Inflammatory macrophage treated with lipopolysaccharide for 1 hour (primary cell): ENCODE measurements at regions not wholly inside any gene's neighbourhood (a gene's known extent, or its start where the extent isn't known, plus 50 kb on each side); places are given as distances from the start of the nearest gene placed in this dataset.

Source experiments
- DNase-seq, 2 donors: peaks; one replicate each; pipeline ENCODE4 v3.0.0-alpha.2; 2020 to 2022

- DNase-seq, result no peak
Observed at GRCh38 chr3:35849496-35849895, 210.2 kb downstream of the ARPP21 start.

GRCh38 chr3:35849963-35850362 lies 210.6 kb downstream of the ARPP21 start:
- DNase-seq, result no peak

- DNase-seq, result no peak
Observed at GRCh38 chr3:35857004-35857403, 217.7 kb downstream of the ARPP21 start.

DNA sequence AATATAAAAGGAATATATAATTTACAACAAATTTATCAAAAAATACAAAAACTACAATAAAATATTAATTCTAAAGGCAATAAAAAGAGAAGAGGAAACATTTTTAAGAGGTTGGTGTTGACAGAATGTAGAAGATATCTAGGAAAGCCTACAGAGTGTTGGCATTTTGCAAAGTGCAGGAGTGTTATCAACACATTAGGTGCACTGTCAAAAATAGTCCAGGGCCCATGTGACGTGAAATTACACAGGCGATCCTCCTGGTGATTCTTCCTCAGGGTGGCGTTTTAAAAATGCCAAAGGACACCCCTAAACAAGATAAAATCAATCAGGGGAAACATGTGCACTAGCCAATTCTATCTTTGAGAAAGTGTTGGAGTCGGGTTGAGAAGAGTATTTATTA lies 222.7 kb downstream of the ARPP21 start:
- DNase-seq, result no peak

- DNase-seq, result no peak
Observed at GRCh38 chr3:35864871-35865270, 225.5 kb downstream of the ARPP21 start.

- no peak for DNase-seq
Observed at GRCh38 chr3:35867791-35868190, 228.5 kb downstream of the ARPP21 start.

- no peak for DNase-seq
Observed at GRCh38 chr3:35871009-35871408, 231.7 kb downstream of the ARPP21 start.

DNA sequence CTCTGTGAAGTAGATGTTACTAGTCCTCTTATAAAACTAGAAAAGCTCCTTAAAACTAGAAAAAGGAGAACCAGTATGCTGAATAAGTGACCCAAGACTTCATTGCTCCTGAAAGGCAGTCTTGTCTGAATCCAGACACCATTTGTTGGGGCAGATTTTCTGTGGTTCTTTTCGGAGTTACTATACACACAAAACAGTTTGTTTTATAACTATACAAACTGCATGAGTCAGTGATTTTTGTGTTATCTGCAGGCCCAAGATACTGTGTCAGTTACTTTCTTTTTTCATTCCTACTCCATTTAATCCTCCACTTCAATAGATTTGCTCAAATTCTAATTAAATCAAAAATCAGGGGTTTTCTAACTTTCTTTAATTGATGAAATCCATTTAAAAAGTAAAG lies 244.6 kb downstream of the ARPP21 start:
- DNase-seq, result no peak

DNA sequence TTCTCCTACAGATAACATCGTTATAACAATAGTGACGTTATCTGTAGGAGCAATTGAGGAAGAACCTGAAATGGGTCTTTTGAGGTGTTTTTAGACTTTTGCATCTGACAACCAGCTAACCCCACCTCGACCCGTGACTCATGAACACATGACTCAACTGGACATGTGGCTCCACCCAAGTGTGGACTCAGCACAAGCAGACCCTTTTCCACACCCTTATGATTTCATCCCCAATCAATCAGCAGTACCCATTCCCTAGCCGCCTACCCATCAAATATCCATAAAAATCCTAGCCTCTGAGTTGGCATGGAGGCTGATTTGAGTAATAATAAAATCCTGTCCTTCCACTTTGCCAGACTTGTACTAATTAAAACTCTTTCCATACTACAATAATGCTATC lies 255.4 kb downstream of the ARPP21 start:
- DNase-seq, result peak in 1 of 2 donors; percentile 1

- DNase-seq, result no peak
Observed at GRCh38 chr3:35899245-35899644, 259.9 kb downstream of the ARPP21 start.

GRCh38 chr3:35900079-35900478 lies 260.8 kb downstream of the ARPP21 start:
- no peak for DNase-seq

DNA sequence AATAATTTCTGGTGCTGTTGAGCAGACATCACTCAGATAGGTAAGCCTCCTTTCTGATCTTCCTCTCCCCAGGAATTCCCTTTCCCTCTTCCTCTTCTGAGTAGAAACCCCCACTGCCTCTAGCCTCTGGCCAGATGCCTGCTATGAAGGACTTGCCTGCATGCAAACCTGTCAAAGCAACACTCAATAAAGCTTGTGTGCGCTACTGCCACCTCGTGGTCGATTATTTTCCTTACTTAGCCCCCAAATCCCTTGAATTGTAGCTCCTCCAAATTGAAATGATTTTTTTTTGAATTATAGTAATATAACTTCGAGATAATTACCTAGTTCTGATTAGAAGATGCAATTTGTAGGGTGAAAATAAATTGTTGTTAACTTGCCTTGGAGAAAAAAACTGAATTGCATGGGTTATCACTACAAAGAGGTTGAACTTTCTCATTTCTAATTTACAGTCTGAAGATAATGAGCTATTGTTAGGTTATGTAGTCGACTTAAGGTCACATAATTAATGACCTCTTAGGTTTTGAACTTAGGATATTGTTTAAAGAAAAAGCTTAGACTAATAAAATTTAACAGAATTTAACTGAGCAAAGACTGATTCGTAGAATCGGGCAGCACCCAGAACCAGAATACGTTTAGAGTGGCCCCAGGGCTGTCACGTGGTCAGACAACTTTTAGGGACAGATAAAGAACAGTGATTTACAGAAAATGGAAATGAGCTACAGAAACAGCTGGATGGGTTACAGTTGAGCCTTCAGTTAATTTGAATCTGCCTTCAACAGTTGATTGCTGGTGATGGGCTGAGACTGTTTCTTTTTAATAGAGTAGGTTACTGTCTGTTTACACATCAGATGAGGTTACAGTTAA lies 269.3 kb downstream of the ARPP21 start:
- peak; percentile 15 to 87 for DNase-seq

DNA sequence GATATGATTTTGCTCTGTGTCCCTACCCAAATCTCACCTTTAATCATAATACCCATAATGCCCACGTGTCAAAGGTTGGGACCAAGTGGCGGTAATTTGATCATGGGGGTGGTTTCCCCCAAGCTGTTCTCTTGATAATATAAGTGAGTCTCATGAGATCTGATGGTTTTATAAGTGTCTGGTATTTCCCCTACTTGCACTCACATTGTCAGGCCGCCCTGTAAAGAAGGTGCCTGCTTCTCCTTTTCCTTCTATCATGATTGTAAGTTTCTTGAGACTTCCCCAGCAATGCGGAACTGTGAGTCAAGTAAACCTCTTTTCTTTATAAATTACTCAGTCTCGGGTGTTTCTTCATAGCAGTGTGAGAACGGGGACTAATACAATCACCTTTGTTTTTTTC lies 279.8 kb downstream of the ARPP21 start:
- no peak for DNase-seq

DNA sequence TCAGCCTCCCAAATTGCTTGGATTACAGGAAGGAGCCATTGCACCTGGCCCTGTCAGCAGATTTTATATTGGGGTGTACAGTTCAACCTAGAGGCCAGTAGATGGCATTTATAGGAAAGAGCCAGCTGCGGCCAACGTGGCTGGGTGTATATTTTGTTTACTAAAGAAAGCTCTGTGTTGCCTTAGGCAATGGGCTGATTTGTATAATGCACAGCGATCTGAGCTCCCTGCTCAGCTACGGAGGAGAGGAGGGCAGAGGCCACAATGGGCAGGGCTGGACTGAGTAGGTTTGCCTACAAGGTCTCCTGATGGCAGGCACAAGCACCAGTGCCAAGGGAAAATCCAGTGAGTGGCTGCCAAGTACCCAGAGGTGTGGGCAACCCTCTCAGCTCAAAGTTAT lies 282.4 kb downstream of the ARPP21 start:
- no peak for DNase-seq

DNA sequence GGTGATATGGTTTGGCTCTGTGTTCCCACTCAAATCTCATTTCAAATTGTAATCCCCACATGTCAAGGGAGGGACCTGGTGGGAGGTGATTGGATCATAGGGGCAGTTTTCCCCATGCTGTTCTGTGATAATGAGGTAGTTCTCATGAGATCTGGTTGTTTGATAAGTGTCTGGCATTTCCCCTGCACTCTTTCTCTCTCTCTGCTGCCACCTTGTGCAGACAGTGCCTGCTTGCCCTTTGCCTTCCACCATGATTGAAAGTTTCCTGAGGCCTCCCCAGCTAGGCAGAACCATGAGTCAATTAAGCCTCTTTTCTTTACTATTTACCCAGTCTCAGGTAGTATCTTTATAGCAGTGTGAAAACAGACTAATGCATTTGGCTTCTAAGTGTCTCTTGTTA lies 284.7 kb downstream of the ARPP21 start:
- peak in 1 of 2 donors; percentile 51 for DNase-seq

DNA sequence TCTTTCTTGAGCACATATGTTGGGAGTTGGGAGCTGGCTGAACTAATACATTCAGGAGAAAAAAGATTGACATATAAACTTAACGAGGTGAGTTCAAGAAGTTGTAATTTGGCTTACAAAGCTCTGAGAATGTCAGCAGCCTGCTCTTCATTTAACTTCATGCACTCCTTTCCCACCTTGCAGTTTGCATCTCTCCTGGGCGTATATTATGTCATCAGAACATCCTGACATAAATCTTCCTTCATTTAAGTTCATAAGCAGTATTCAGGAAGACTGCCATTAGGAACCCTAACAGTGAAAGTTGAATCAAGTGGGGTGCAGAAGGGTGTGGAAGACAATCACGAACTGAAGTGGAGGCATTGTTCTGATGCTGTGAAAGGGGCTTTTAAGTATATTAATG lies 288.1 kb downstream of the ARPP21 start:
- no peak for DNase-seq

GRCh38 chr3:35929158-35929557 lies 289.8 kb downstream of the ARPP21 start:
- no peak for DNase-seq

GRCh38 chr3:35931867-35932266 lies 292.5 kb downstream of the ARPP21 start:
- DNase-seq, result no peak

GRCh38 chr3:35932995-35933394 lies 293.7 kb downstream of the ARPP21 start:
- peak; percentile 21 to 31 for DNase-seq

DNA sequence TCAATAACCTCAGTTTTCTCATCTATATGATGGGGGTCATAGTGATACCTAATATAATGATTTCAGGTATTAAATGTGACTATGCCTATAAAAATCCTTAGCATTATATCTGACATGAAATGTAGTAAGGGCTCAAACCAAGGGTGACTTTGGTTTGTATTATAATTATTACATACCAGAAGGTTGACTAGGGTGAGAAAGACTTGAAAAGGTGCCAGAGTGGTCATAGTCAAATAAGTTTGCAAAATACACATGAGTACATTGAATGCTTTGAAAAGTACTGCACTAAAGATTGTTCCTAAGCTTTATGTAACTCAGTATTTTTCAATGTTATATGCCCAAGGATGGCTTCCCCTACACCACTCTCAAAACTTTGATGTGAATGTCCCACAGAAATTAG lies 297.2 kb downstream of the ARPP21 start:
- DNase-seq, result no peak

- DNase-seq, result no peak
Observed at GRCh38 chr3:35944926-35945710, 305.8 kb downstream of the ARPP21 start.

- DNase-seq, result peak in 1 of 2 donors; percentile 22
Observed at GRCh38 chr3:35946121-35946853, 307.0 kb downstream of the ARPP21 start.

GRCh38 chr3:35946854-35947515 lies 307.7 kb downstream of the ARPP21 start:
- no peak for DNase-seq
